ENCODE measurements at regions not wholly inside any gene's neighbourhood (a gene's known extent, or its start where the extent isn't known, plus 50 kb on each side); places are given as distances from the start of the nearest gene placed in this dataset.

DNA sequence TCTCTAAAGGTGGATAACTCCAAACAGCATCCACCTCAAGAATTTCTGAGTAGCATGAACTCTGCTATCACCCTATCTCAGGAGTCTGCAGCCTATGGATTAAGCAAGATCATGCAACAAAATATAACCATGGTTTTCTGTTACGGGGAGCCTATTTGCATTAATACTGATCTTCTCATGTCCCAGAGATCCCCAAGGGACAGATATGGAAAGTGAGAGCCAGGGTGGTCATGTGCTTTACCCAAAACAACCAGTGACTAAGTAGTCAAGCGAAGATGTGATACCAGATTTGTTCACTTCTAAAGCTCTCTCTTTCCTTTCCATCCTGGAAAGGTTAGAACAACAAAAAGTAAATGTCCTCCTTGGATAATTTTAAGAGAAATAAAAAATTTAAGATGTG, 125.1 kb downstream of the PRRX1 start:
- Histone ChIP-seq H3K9me3 (ENCODE audit: control insufficient read depth in 2 of 2, insufficient read depth in 1 of 2, low read depth in 1 of 2, low read length in 1 of 2) (no peaks in the 10 kb centered on the region), H3K4me3 (ENCODE audit: low read depth in 1 of 3, low read length in 3 of 3) (no peak overlapping the region), H3K27me3 (ENCODE audit: control insufficient read depth in 3 of 3, insufficient read depth in 3 of 3, low read length in 3 of 3) (no peaks in the 10 kb centered on the region), H3K36me3 (ENCODE audit: control insufficient read depth in 3 of 3, insufficient read depth in 2 of 3, low read depth in 1 of 3, low read length in 3 of 3) (no peaks in the 10 kb centered on the region), H3K4me1 (ENCODE audit: control insufficient read depth in 3 of 3, insufficient read depth in 2 of 3, low read depth in 1 of 3, low read length in 2 of 3) (no peaks in the 10 kb centered on the region), H3K27ac (ENCODE audit: low read depth in 1 of 3, low read length in 2 of 3) (no peak overlapping the region)
- WGBS, 3 donors = 81 to 90% (median 83%) methylated on average over 2 of the region's 2 CpGs
- FAIRE-seq (no peak), DNase-seq (no peak)

DNA sequence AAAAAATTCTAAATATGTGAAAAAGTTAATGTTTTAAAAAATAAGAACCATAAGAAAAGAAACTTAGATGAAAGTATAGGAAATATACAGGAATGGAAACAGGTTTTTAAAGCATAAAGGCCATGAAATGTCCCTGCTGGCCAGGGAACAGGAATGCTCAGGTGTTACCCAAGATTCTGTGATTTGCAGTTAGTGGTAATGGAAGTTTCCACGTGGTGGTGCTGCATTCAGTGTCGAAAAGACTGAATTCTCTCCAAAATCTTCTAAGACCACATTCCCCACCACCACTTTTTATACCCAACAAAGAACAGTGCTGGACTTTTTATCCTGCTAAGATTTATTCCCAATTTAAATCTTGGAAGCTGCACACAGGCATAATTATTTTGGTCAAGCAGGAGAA, 126.2 kb downstream of the PRRX1 start:
- WGBS, 3 donors = 28 to 42% (median 28%) methylated on average over 2 of the region's 2 CpGs
- no peak for FAIRE-seq
- H3K4me1 ChIP-seq (ENCODE audit: control insufficient read depth in 3 of 3, insufficient read depth in 2 of 3, low read depth in 1 of 3, low read length in 2 of 3) = no peaks in the 10 kb centered on the region
- H3K27me3 ChIP-seq (ENCODE audit: control insufficient read depth in 3 of 3, insufficient read depth in 3 of 3, low read length in 3 of 3) = no peaks in the 10 kb centered on the region
- H3K36me3 ChIP-seq (ENCODE audit: control insufficient read depth in 3 of 3, insufficient read depth in 2 of 3, low read depth in 1 of 3, low read length in 3 of 3) = no peaks in the 10 kb centered on the region
- H3K4me3 ChIP-seq (ENCODE audit: low read depth in 1 of 3, low read length in 3 of 3) = no peak overlapping the region
- DNase-seq = no peak
- H3K9me3 ChIP-seq (ENCODE audit: control insufficient read depth in 2 of 2, insufficient read depth in 1 of 2, low read depth in 1 of 2, low read length in 1 of 2) = no peaks in the 10 kb centered on the region
- no peak overlapping the region for H3K27ac ChIP-seq (ENCODE audit: low read depth in 1 of 3, low read length in 2 of 3)

DNA sequence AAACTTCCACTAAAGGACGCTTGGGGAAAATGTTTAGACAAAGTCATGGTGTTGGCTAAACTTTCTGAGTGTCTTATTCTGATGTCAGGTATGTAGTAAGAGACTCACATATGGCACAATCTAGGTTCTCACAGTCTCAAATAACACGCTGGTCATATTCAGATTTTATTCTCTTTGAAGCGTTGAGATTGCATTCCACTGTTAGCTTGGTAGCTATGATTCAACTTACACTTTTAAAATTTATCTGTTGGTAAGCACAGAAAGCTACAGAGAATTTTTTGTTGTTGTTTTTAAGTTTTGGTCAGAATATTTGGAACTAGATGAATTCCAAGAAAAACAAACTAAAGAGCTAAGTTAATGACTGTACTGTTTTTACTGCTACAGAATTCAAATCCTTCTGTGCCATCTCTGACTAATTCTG, 126.7 kb downstream of the PRRX1 start:
- DNase-seq (no peak), FAIRE-seq (no peak)
- Histone ChIP-seq H3K27me3 (ENCODE audit: control insufficient read depth in 3 of 3, insufficient read depth in 3 of 3, low read length in 3 of 3) (no peaks in the 10 kb centered on the region), H3K9me3 (ENCODE audit: control insufficient read depth in 2 of 2, insufficient read depth in 1 of 2, low read depth in 1 of 2, low read length in 1 of 2) (no peaks in the 10 kb centered on the region), H3K4me1 (ENCODE audit: control insufficient read depth in 3 of 3, insufficient read depth in 2 of 3, low read depth in 1 of 3, low read length in 2 of 3) (no peaks in the 10 kb centered on the region), H3K27ac (ENCODE audit: low read depth in 1 of 3, low read length in 2 of 3) (no peak overlapping the region), H3K4me3 (ENCODE audit: low read depth in 1 of 3, low read length in 3 of 3) (no peak overlapping the region), H3K36me3 (ENCODE audit: control insufficient read depth in 3 of 3, insufficient read depth in 2 of 3, low read depth in 1 of 3, low read length in 3 of 3) (no peaks in the 10 kb centered on the region)
- WGBS, 3 donors = 67 to 78% (median 75%) methylated on average over 3 of the region's 3 CpGs

DNA sequence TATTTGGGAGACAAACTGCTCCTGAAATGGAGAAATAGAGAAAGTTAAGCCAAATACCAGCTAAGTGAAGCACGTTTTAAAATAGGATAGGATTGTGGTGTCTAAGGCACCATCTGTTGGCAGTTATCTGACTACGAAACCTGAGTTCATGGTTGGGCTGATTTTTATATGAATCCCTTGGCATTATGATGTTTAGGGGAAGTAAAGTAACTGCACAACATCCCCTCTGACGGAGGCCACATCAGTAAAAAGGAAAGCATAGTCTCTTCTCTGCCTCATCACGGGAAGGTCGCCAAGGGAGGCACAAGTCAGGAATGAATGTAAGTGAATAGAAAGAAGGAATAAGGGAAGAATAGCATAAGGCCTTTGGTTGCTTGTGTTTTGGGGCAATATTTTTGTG, 128.0 kb downstream of the PRRX1 start:
- DNase-seq (no peak), FAIRE-seq (no peak)
- H3K27me3 ChIP-seq (ENCODE audit: control insufficient read depth in 3 of 3, insufficient read depth in 3 of 3, low read length in 3 of 3) = no peaks in the 10 kb centered on the region
- H3K36me3 ChIP-seq (ENCODE audit: control insufficient read depth in 3 of 3, insufficient read depth in 2 of 3, low read depth in 1 of 3, low read length in 3 of 3) = no peaks in the 10 kb centered on the region
- H3K4me1 ChIP-seq (ENCODE audit: control insufficient read depth in 3 of 3, insufficient read depth in 2 of 3, low read depth in 1 of 3, low read length in 2 of 3) = no peaks in the 10 kb centered on the region
- no peaks in the 10 kb centered on the region for H3K9me3 ChIP-seq (ENCODE audit: control insufficient read depth in 2 of 2, insufficient read depth in 1 of 2, low read depth in 1 of 2, low read length in 1 of 2)
- no peak overlapping the region for H3K27ac ChIP-seq (ENCODE audit: low read depth in 1 of 3, low read length in 2 of 3)
- no peak overlapping the region for H3K4me3 ChIP-seq (ENCODE audit: low read depth in 1 of 3, low read length in 3 of 3)
- 73 to 83% (median 81%) methylated on average over 5 of the region's 5 CpGs for WGBS, 3 donors

DNA sequence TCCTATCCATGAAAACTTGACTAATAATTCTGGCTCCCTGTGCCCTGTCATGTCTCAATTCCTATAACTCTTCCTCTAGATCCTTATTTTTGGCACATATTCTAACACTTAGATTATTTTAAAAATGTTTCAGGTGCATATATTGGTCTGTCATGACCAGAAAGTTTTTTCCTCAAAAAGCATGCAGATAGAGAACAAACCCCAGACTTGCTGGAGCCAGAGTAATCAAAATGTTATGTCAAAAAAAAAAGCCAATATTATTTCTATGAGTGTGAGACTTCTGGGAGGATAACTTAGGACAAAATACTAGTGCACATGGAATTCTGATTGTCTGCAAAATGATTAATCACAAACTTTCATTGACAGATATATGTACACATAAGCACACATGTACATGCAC, 135.1 kb upstream of the MROH9 start:
- Histone ChIP-seq H3K4me1 (ENCODE audit: control insufficient read depth in 3 of 3, insufficient read depth in 2 of 3, low read depth in 1 of 3, low read length in 2 of 3) (no peaks in the 10 kb centered on the region), H3K36me3 (ENCODE audit: control insufficient read depth in 3 of 3, insufficient read depth in 2 of 3, low read depth in 1 of 3, low read length in 3 of 3) (no peaks in the 10 kb centered on the region), H3K9me3 (ENCODE audit: control insufficient read depth in 2 of 2, insufficient read depth in 1 of 2, low read depth in 1 of 2, low read length in 1 of 2) (no peaks in the 10 kb centered on the region), H3K4me3 (ENCODE audit: low read depth in 1 of 3, low read length in 3 of 3) (no peak overlapping the region), H3K27me3 (ENCODE audit: control insufficient read depth in 3 of 3, insufficient read depth in 3 of 3, low read length in 3 of 3) (no peaks in the 10 kb centered on the region), H3K27ac (ENCODE audit: low read depth in 1 of 3, low read length in 2 of 3) (no peak overlapping the region)
- no peak for DNase-seq
- FAIRE-seq = no peak

DNA sequence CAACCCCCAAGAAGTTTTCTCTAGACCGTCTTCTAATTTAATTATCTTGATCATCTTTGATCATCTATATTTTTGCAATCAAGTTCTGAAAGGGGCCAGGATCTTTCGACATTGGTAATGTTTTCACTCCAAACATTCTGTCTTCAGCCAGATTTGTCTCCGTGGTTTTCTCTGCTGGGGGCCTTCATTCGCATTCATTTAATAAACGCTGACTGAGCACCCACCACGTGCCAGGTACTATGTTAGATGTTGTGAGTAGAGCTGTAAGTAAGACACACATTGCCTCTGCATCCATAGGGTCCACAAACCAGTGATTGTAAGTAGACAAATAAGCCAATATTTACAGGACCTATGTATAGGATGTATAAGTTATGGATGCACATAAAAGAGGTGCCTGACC, 134.5 kb upstream of the MROH9 start:
- Histone ChIP-seq H3K4me1 (ENCODE audit: control insufficient read depth in 3 of 3, insufficient read depth in 2 of 3, low read depth in 1 of 3, low read length in 2 of 3) (no peaks in the 10 kb centered on the region), H3K36me3 (ENCODE audit: control insufficient read depth in 3 of 3, insufficient read depth in 2 of 3, low read depth in 1 of 3, low read length in 3 of 3) (no peaks in the 10 kb centered on the region), H3K4me3 (ENCODE audit: low read depth in 1 of 3, low read length in 3 of 3) (no peak overlapping the region), H3K27me3 (ENCODE audit: control insufficient read depth in 3 of 3, insufficient read depth in 3 of 3, low read length in 3 of 3) (no peaks in the 10 kb centered on the region), H3K27ac (ENCODE audit: low read depth in 1 of 3, low read length in 2 of 3) (no peak overlapping the region), H3K9me3 (ENCODE audit: control insufficient read depth in 2 of 2, insufficient read depth in 1 of 2, low read depth in 1 of 2, low read length in 1 of 2) (no peaks in the 10 kb centered on the region)
- FAIRE-seq (no peak), DNase-seq (no peak)
- 71 to 79% (median 74%) methylated on average over 6 of the region's 6 CpGs for WGBS, 3 donors

DNA sequence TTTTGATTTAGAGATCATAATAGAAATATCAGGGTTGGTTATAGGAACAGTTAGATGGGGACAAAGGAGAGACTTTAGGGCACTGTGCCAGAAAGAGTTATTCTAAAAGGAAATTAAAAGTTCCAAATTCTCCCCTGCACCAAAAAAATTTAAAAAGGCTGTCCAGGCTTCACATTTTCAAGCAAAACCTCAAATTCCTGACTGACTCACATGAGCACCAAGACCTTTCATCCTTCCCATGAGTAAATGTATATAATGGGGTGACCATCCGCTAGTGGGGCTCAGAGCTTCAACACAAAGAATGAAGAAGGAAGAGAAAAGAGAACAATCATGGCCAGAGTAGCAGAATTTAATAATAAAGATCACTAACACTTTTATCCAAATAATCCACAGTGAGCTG, 131.6 kb upstream of the MROH9 start:
- 87 to 100% (median 95%) methylated on average over 1 of the region's 1 CpG for WGBS, 3 donors
- no peaks in the 10 kb centered on the region for H3K36me3 ChIP-seq (ENCODE audit: control insufficient read depth in 3 of 3, insufficient read depth in 2 of 3, low read depth in 1 of 3, low read length in 3 of 3)
- H3K4me1 ChIP-seq (ENCODE audit: control insufficient read depth in 3 of 3, insufficient read depth in 2 of 3, low read depth in 1 of 3, low read length in 2 of 3) = no peaks in the 10 kb centered on the region
- DNase-seq = no peak
- no peak for FAIRE-seq
- H3K9me3 ChIP-seq (ENCODE audit: control insufficient read depth in 2 of 2, insufficient read depth in 1 of 2, low read depth in 1 of 2, low read length in 1 of 2) = no peaks in the 10 kb centered on the region
- no peak overlapping the region for H3K4me3 ChIP-seq (ENCODE audit: low read depth in 1 of 3, low read length in 3 of 3)
- H3K27ac ChIP-seq (ENCODE audit: low read depth in 1 of 3, low read length in 2 of 3) = no peak overlapping the region
- H3K27me3 ChIP-seq (ENCODE audit: control insufficient read depth in 3 of 3, insufficient read depth in 3 of 3, low read length in 3 of 3) = no peaks in the 10 kb centered on the region

DNA sequence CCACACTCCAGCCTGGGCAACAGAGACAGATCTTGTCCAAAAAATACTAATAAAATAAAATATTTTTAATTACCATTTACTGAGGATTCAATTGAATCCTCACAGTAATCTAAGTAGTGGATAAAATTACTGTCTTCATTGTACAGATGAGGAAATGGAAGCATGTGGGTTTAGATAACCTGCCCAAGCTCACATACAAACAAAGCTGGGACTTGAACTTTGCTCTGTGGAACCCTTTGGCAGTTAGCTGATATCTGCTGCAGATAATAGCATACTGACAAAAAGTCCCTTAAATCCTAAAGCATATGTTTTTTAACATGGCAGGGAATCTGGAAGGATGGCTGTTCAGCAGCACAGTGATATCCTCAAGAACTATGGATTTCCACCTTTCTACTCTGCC, 130.9 kb upstream of the MROH9 start:
- FAIRE-seq = no peak

DNA sequence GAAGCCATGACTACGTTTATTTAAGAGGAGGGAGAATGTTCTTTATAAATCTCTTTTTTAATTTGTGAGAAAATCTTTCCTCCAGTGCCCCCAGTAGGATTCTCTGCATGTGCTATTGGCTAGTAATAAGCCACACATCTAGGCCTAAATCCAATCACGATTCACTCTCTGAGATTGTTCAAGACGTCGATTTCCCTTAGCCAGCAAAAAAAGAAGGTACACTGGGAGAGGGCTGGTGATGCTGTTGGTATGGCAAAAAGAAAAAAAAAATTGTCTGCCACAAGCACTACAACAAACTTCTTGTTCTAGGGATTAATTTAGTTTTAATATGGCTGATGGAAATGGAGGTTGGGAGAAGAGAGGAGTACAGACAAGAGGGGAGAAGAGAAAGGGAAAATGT, 130.5 kb upstream of the MROH9 start:
- DNase-seq (no peak), FAIRE-seq (no peak)
- Histone ChIP-seq H3K36me3 (ENCODE audit: control insufficient read depth in 3 of 3, insufficient read depth in 2 of 3, low read depth in 1 of 3, low read length in 3 of 3) (no peaks in the 10 kb centered on the region), H3K9me3 (ENCODE audit: control insufficient read depth in 2 of 2, insufficient read depth in 1 of 2, low read depth in 1 of 2, low read length in 1 of 2) (no peaks in the 10 kb centered on the region), H3K27ac (ENCODE audit: low read depth in 1 of 3, low read length in 2 of 3) (no peak overlapping the region), H3K4me1 (ENCODE audit: control insufficient read depth in 3 of 3, insufficient read depth in 2 of 3, low read depth in 1 of 3, low read length in 2 of 3) (no peaks in the 10 kb centered on the region), H3K27me3 (ENCODE audit: control insufficient read depth in 3 of 3, insufficient read depth in 3 of 3, low read length in 3 of 3) (no peaks in the 10 kb centered on the region), H3K4me3 (ENCODE audit: low read depth in 1 of 3, low read length in 3 of 3) (no peak overlapping the region)
- WGBS, 3 donors = 80 to 93% (median 90%) methylated on average over 4 of the region's 4 CpGs

More for the DNA sequence above, 130.9 kb upstream of the MROH9 start:
- Histone ChIP-seq H3K4me3 (ENCODE audit: low read depth in 1 of 3, low read length in 3 of 3) (no peak overlapping the region), H3K9me3 (ENCODE audit: control insufficient read depth in 2 of 2, insufficient read depth in 1 of 2, low read depth in 1 of 2, low read length in 1 of 2) (no peaks in the 10 kb centered on the region), H3K27me3 (ENCODE audit: control insufficient read depth in 3 of 3, insufficient read depth in 3 of 3, low read length in 3 of 3) (no peaks in the 10 kb centered on the region), H3K36me3 (ENCODE audit: control insufficient read depth in 3 of 3, insufficient read depth in 2 of 3, low read depth in 1 of 3, low read length in 3 of 3) (no peaks in the 10 kb centered on the region), H3K27ac (ENCODE audit: low read depth in 1 of 3, low read length in 2 of 3) (no peak overlapping the region), H3K4me1 (ENCODE audit: control insufficient read depth in 3 of 3, insufficient read depth in 2 of 3, low read depth in 1 of 3, low read length in 2 of 3) (no peaks in the 10 kb centered on the region)
- peak; percentile 6 to 38 for DNase-seq

Measured in small intestine (tissue), 7 donors.